Heart right ventricle (tissue), 16 donors: ENCODE measurements at regions not wholly inside any gene's neighbourhood (a gene's known extent, or its start where the extent isn't known, plus 50 kb on each side); places are given as distances from the start of the nearest gene placed in this dataset.

Experiments
- ATAC-seq, 8 donors: fragments of 200-7000 bp; cut with Tn5 transposase; one replicate each; pipeline ENCODE4 v1.9.1; 2020; ENCODE audit warnings: mild to moderate bottlenecking in 8 of 8, moderate library complexity in 8 of 8, moderate number of reproducible peaks in 1 of 8
- DNase-seq, 2 donors: peaks; one replicate each; pipeline ENCODE4 v3.0.0-alpha.2; 2020
- H3K27ac ChIP-seq, 10 donors: fragments of 200-600 bp; sonication (generic) in 2 of 10; one replicate each; pipeline versions ENCODE4 v1.5.0 to v1.8.0; 2020 to 2022; ENCODE audit warnings: mild to moderate bottlenecking in 3 of 10
- H3K27me3 ChIP-seq, 7 donors: fragments of 200-600 bp; one replicate each; pipeline ENCODE4 v1.8.0; 2021 to 2022; ENCODE audit warnings: mild to moderate bottlenecking in 2 of 7
- H3K36me3 ChIP-seq, 9 donors: fragments of 200-600 bp; sonication (generic) in 1 of 9; one replicate each; pipeline versions ENCODE4 v1.5.0 to v1.8.0; 2020 to 2022; ENCODE audit warnings: mild to moderate bottlenecking in 2 of 9
- H3K4me1 ChIP-seq, 9 donors: fragments of 200-600 bp; sonication (generic) in 1 of 9; one replicate each; pipeline versions ENCODE4 v1.5.0 to v1.8.0; 2020 to 2022; ENCODE audit warnings: mild to moderate bottlenecking in 4 of 9
- H3K4me3 ChIP-seq, 10 donors: fragments of 200-600 bp; sonication (generic) in 2 of 10; one replicate each; pipeline versions ENCODE4 v1.5.0 to v1.8.0; 2020 to 2022; ENCODE audit warnings: mild to moderate bottlenecking in 7 of 10, moderate library complexity in 2 of 10
- H3K9me3 ChIP-seq, 11 donors: fragments of 200-600 bp in 10 of 11; sonication (generic) in 2 of 11; one replicate each; pipeline versions ENCODE4 v1.5.0 to v1.8.0; 2013 to 2022; ENCODE audit warnings: mild to moderate bottlenecking in 2 of 11, control low read depth in 1 of 11, moderate library complexity in 1 of 11
- CTCF ChIP-seq, 9 donors: fragments of 200-600 bp; sonication (generic) in 2 of 9; IDR thresholded peaks; one replicate each; pipeline versions ENCODE4 v1.5.0 to v1.8.0; 2021 to 2022; ENCODE audit warnings: antibody characterized with exemption in 9 of 9, mild to moderate bottlenecking in 5 of 9, moderate library complexity in 1 of 9
- WGBS, 2 donors: extraction: QIAGEN DNeasy Blood & Tissue Kit; methylation state at CpG; one replicate each; pipeline ENCODE4 v1.1.7; 2013; ENCODE audit warnings: inconsistent platforms in 1 of 2; 5-methylcytosine and 5-hydroxymethylcytosine counted together
- intact Hi-C, 10 donors: fragments of 100-400 bp; cut with DNase I; formaldehyde crosslinking; loops; one replicate each; pipeline versions ENCODE4 v1.11.1 to v1.14.2; 2022
- donor health status: Arrhythmogenic right ventricular cardiomyopathy.
- donor health status: ischemic (EF 13 %, LVEDD 7.1; RV severe dilation, severe dysfunction).
- donor health status: healthy with polysubstance abuse.
- donor health status: DM: no; HTN: yes; CAD: no.
- donor health status: DM: no; HTN: no; CAD: no.
- donor health status: ischemic (EF 25% LVEDD 6.9; RV normal size, moderate dysfunction).
- donor health status: ischemic (EF 25% LVEDD 5.7; RV mildly dilated, moderate dysfunction).
- donor health status: healthy.
- donor health status: DM: yes; HTN: yes; CAD: no.
- donor health status: Ischemic cardiomyopathy.
- donor health status: ischemic (EF 35%, LVEDD 5.7; RV mildly dilated, moderate dysfunction).
- donor health status: nonischemic (EF 11% LVEDD 7.7; RV severe dilation, severe dysfunction).
- donor health status: DM: yes; HTN: yes; CAD: no.
- donor health status: PGD.
- donor health status: ischemic (EF 29% LVEDD 5.4; RV normal size, mild dysfunction).
- donor health status: nonischemic (EF 23%, LVEDD 6.1; RV moderate dilation, normal function).

DNA sequence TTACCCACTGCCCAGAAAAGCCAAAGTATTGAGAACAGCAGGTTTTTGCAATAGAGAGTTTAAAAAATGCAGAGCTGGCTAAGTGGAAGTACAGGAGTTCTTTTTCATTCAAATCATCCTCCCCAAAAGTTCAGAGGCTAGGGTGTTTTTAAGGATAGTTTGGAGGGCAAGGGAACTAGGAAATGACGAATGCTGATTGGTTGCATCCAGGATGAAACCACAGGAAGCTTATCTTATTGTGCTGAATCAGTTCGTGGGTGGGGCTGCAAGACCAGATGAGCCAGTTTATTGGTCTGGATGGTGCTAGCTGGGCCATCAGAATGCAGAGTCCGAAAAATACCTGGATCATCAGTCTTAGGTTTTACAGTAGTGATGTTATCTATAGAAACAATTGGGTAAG, 1427.1 kb downstream of the LRRC4C start:
- DNase-seq (no peak), ATAC-seq (no peak)
- 66 to 67% methylated on average over 3 of the region's 3 CpGs for WGBS, 2 donors
- peaks cover 0 to 5% (median 0%) of the 10 kb centered on the region in 11 donors for H3K9me3 ChIP-seq
- H3K27me3 ChIP-seq = no peaks in the 10 kb centered on the region
- no peaks in the 10 kb centered on the region for H3K36me3 ChIP-seq
- intact Hi-C loops = no loop called here
- no peak overlapping the region for H3K4me3 ChIP-seq
- no peak for TF ChIP-seq CTCF (IDR thresholded peaks at IDR 0.05)
- H3K4me1 ChIP-seq = no peaks in the 10 kb centered on the region
- H3K27ac ChIP-seq = no peak overlapping the region

DNA sequence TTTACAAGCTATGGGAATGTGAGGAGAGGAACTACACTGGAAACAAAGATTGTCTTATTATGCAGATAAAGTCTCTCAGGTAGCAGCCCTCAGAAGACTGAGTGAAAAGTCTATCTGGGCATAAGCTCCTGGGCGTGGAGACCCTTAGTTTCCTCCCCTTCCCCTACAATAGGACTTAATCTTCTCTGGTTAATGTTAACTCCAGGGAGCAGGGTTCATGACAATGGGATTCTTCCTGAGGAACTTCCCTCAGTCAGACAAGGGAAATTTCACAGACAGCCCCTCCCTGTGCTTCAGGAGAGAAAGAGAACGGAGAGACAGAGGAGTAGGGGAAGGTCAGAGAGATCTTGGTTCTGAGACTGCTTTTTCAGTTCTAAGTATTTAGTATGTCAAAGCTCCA, 1428.6 kb downstream of the LRRC4C start:
- WGBS, 2 donors = 35 to 38% methylated on average over 2 of the region's 2 CpGs
- DNase-seq = no peak
- no peaks in the 10 kb centered on the region for H3K4me1 ChIP-seq
- no peak for ATAC-seq
- no peaks in the 10 kb centered on the region for H3K27me3 ChIP-seq
- H3K36me3 ChIP-seq = no peaks in the 10 kb centered on the region
- H3K27ac ChIP-seq = no peak overlapping the region
- TF ChIP-seq CTCF (IDR thresholded peaks at IDR 0.05) = no peak
- peaks cover 0 to 5% (median 0%) of the 10 kb centered on the region in 11 donors for H3K9me3 ChIP-seq
- H3K4me3 ChIP-seq = no peak overlapping the region
- intact Hi-C loops = no loop called here

- no peak for ATAC-seq
- no peaks in the 10 kb centered on the region for H3K36me3 ChIP-seq
Observed at GRCh38 chr11:40029391-40029790, 1430.1 kb downstream of the LRRC4C start.

GRCh38 chr11:40027720-40028119, 1431.7 kb downstream of the LRRC4C start:
- intact Hi-C loops = no loop called here
- no peak for TF ChIP-seq CTCF (IDR thresholded peaks at IDR 0.05)

More at GRCh38 chr11:40029391-40029790, 1430.1 kb downstream of the LRRC4C start:
- no peak for DNase-seq
- intact Hi-C loops = no loop called here
- H3K27me3 ChIP-seq = no peaks in the 10 kb centered on the region
- no peak overlapping the region for H3K4me3 ChIP-seq
- no peaks in the 10 kb centered on the region for H3K4me1 ChIP-seq
- no peak overlapping the region for H3K27ac ChIP-seq
- H3K9me3 ChIP-seq = peaks cover 0 to 6% (median 0%) of the 10 kb centered on the region in 11 donors
- 70 to 73% methylated on average over 13 of the region's 13 CpGs for WGBS, 2 donors
- TF ChIP-seq CTCF (IDR thresholded peaks at IDR 0.05) = no peak

More at GRCh38 chr11:40027720-40028119, 1431.7 kb downstream of the LRRC4C start:
- Histone ChIP-seq H3K27me3 (no peaks in the 10 kb centered on the region), H3K9me3 (peaks cover 0 to 6% (median 0%) of the 10 kb centered on the region in 11 donors), H3K4me3 (no peak overlapping the region), H3K27ac (no peak overlapping the region), H3K4me1 (no peaks in the 10 kb centered on the region), H3K36me3 (no peaks in the 10 kb centered on the region)
- ATAC-seq = no peak
- DNase-seq = no peak
- WGBS, 2 donors = 87 to 90% methylated on average over 5 of the region's 5 CpGs
